Gastroesophageal sphincter (tissue), 3 donors: ENCODE measurements at regions not wholly inside any gene's neighbourhood (a gene's known extent, or its start where the extent isn't known, plus 50 kb on each side); places are given as distances from the start of the nearest gene placed in this dataset.

Source experiments
- CTCF ChIP-seq, 4 experiments: fragments of 200-600 bp in 2 of 4; fragments of 450-650 bp in 2 of 4; sonication (generic) in 1 of 4; IDR thresholded peaks; one replicate each; pipeline ENCODE4 v1.5.1; 2017 to 2019; ENCODE audit warnings: antibody characterized with exemption in 4 of 4, mild to moderate bottlenecking in 2 of 4, moderate library complexity in 2 of 4
- EP300 ChIP-seq: sonication (generic); formaldehyde crosslinking; IDR thresholded peaks from one replicate; pipeline ENCODE4 v1.6.1; 2017; ENCODE audit warnings: antibody characterized with exemption, mild to moderate bottlenecking
- POLR2AphosphoS5 ChIP-seq: sonication (generic); formaldehyde crosslinking; IDR thresholded peaks from one replicate; pipeline ENCODE4 v1.6.1; 2017; ENCODE audit warnings: antibody characterized with exemption

- TF ChIP-seq CTCF (IDR thresholded peaks at IDR 0.05) (no peak), EP300 (no peak), POLR2AphosphoS5 (no peak)
Measured at GRCh38 chr10:86600296-86600695, 54.1 kb upstream of the OPN4 start.
